TTC549 (cell line): ENCODE measurements at regions not wholly inside any gene's neighbourhood (a gene's known extent, or its start where the extent isn't known, plus 50 kb on each side); places are given as distances from the start of the nearest gene placed in this dataset.

Experiments used
- FAIRE-seq: peaks from 2 replicates; lab custom pipeline; 2012; peaks lifted over from hg19 to GRCh38; lab: Jason Lieb, UNC

GRCh38 chr3:61311044-61311443, 59.8 kb upstream of the FHIT start:
- FAIRE-seq = no peak

GRCh38 chr3:61315871-61316270, 64.6 kb upstream of the FHIT start:
- FAIRE-seq = no peak

- FAIRE-seq = no peak
These were observed 71.8 kb upstream of the FHIT start for GRCh38 chr3:61323094-61323493.

- no peak for FAIRE-seq
These were observed 80.8 kb upstream of the FHIT start for GRCh38 chr3:61331929-61332552.

GRCh38 chr3:61333192-61333961, 82.1 kb upstream of the FHIT start:
- no peak for FAIRE-seq

- FAIRE-seq = no peak
These were observed 83.5 kb upstream of the FHIT start for GRCh38 chr3:61334783-61335182.

- FAIRE-seq = no peak
These were observed 89.7 kb upstream of the FHIT start for GRCh38 chr3:61340931-61341461.

- no peak for FAIRE-seq
These were observed 92.3 kb upstream of the FHIT start for GRCh38 chr3:61343543-61343942.

- FAIRE-seq = no peak
These were observed 93.8 kb upstream of the FHIT start for GRCh38 chr3:61345020-61345419.

GRCh38 chr3:61347981-61348380, 96.7 kb upstream of the FHIT start:
- FAIRE-seq = no peak

GRCh38 chr3:61349717-61350116, 98.5 kb upstream of the FHIT start:
- no peak for FAIRE-seq

GRCh38 chr3:61350782-61351309, 99.6 kb upstream of the FHIT start:
- FAIRE-seq = no peak

- FAIRE-seq = no peak
These were observed 101.1 kb upstream of the FHIT start for GRCh38 chr3:61352306-61352705.

GRCh38 chr3:61353382-61353781, 102.1 kb upstream of the FHIT start:
- FAIRE-seq = no peak

- FAIRE-seq = no peak
These were observed 103.4 kb upstream of the FHIT start for GRCh38 chr3:61354604-61355003.

- no peak for FAIRE-seq
These were observed 105.4 kb upstream of the FHIT start for GRCh38 chr3:61356685-61357084.

GRCh38 chr3:61357902-61358301, 106.7 kb upstream of the FHIT start:
- no peak for FAIRE-seq

GRCh38 chr3:61358364-61358763, 107.1 kb upstream of the FHIT start:
- FAIRE-seq = no peak

- FAIRE-seq = no peak
These were observed 109.2 kb upstream of the FHIT start for GRCh38 chr3:61360297-61360965.

GRCh38 chr3:61369678-61370077, 118.4 kb upstream of the FHIT start:
- FAIRE-seq = no peak

- FAIRE-seq = no peak
These were observed 119.9 kb upstream of the FHIT start for GRCh38 chr3:61371123-61371522.

GRCh38 chr3:61372723-61373122, 121.5 kb upstream of the FHIT start:
- FAIRE-seq = no peak

GRCh38 chr3:61378311-61378710, 127.1 kb upstream of the FHIT start:
- no peak for FAIRE-seq
